ENCODE measurements at regions not wholly inside any gene's neighbourhood (a gene's known extent, or its start where the extent isn't known, plus 50 kb on each side); places are given as distances from the start of the nearest gene placed in this dataset.

DNA sequence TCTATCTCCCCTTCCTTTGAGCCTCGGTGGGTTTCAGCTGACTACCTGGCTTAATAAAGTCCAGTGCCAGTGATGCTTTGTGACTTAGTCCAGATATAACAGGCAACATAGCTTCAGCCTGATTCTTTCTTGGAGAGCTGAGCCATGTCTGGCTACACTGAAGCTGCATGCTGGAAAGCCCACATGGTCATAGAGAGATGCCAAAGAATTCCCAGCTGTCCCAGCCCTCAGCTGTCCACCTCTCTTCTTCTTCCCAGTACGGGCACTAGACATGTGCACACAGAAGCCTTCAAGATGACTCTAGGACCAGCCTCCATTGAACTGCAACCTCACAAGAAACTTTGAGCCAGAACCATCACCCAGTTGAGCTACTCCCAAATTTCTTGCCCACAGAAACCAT, 154.1 kb upstream of the MYLIP start:
- ChIA-PET POLR2A (no interaction called here), CTCF (interaction anchor here (1.1 kb wide), 1 partner anchor 18 kb away, joined by 4 read pairs; no protein-coding TSS in a partner anchor)
- no peaks in the 10 kb centered on the region for H3K27me3 Mint-ChIP-seq (ENCODE audit: insufficient read depth, unreplicated experiment)
- intact Hi-C loops (cut with micrococcal nuclease), result no loop called here
- no peaks in the 10 kb centered on the region for H3K36me3 Mint-ChIP-seq (ENCODE audit: insufficient read depth, unreplicated experiment)
- no TSS peak for BruUV-seq (replicated peaks)
- TF ChIP-seq, protein P1, sequence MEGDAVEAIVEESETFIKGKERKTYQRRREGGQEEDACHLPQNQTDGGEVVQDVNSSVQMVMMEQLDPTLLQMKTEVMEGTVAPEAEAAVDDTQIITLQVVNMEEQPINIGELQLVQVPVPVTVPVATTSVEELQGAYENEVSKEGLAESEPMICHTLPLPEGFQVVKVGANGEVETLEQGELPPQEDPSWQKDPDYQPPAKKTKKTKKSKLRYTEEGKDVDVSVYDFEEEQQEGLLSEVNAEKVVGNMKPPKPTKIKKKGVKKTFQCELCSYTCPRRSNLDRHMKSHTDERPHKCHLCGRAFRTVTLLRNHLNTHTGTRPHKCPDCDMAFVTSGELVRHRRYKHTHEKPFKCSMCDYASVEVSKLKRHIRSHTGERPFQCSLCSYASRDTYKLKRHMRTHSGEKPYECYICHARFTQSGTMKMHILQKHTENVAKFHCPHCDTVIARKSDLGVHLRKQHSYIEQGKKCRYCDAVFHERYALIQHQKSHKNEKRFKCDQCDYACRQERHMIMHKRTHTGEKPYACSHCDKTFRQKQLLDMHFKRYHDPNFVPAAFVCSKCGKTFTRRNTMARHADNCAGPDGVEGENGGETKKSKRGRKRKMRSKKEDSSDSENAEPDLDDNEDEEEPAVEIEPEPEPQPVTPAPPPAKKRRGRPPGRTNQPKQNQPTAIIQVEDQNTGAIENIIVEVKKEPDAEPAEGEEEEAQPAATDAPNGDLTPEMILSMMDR (IDR thresholded peaks at IDR 0.05; ENCODE audit: unreplicated experiment), result no peak
- H3K4me1 Mint-ChIP-seq (ENCODE audit: insufficient read depth, unreplicated experiment), result peaks cover under 1% of the 10 kb centered on the region
- H3K27ac Mint-ChIP-seq (ENCODE audit: low read depth, unreplicated experiment), result no peak overlapping the region
- H3K4me3 Mint-ChIP-seq (ENCODE audit: unreplicated experiment), result no peak overlapping the region
- H3K9me3 Mint-ChIP-seq (ENCODE audit: unreplicated experiment), result peaks cover 8% of the 10 kb centered on the region
- no peak for DNase-seq (ENCODE audit: unreplicated experiment)

- TF ChIP-seq, protein P1 (IDR thresholded peaks at IDR 0.05; ENCODE audit: unreplicated experiment), result no peak
- BruUV-seq (replicated peaks), result no TSS peak
- Mint-ChIP-seq H3K27me3 (ENCODE audit: insufficient read depth, unreplicated experiment) (no peaks in the 10 kb centered on the region), H3K9me3 (ENCODE audit: unreplicated experiment) (peaks cover 8% of the 10 kb centered on the region), H3K4me3 (ENCODE audit: unreplicated experiment) (no peak overlapping the region), H3K27ac (ENCODE audit: low read depth, unreplicated experiment) (no peak overlapping the region), H3K36me3 (ENCODE audit: insufficient read depth, unreplicated experiment) (no peaks in the 10 kb centered on the region), H3K4me1 (ENCODE audit: insufficient read depth, unreplicated experiment) (peaks cover 16% of the 10 kb centered on the region)
- no peak for DNase-seq (ENCODE audit: unreplicated experiment)
- intact Hi-C loops (cut with micrococcal nuclease), result no loop called here
- POLR2A ChIA-PET, result interaction anchor here (1.6 kb wide), 1 partner anchor 158 kb away, joined by 6 read pairs; the partner anchor contains the start of gene MYLIP
- CTCF ChIA-PET, result no interaction called here
Measured at GRCh38 chr6:15970517-15970916, 158.4 kb upstream of the MYLIP start.

DNA sequence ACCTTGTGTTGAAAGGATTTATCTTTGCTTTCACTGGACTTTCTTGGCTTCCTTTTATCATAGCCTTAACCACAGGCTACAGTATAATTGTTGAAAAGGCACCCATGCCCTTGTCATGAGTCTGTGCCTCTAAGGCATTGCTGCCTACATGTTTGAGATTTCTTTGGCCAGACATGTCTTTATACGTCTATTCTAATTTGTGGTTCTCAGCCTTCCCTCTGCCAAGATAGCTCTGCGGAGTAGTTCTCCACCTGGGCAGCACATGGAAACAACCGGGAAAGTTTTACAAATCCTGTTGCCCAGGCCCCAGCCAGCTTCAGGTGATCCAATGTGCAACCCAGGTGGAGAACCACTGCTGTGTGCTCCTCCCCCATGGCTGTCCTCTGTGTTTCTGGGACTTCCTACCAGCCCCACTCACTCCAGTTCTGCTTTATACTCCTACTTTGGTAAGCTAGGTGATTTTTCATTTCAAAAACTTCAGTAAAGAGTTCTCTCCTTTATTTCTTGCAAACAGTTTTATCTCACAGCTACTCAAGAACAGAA, 159.6 kb upstream of the MYLIP start:
- POLR2A ChIA-PET, result interaction anchor here (0.6 to 1.6 kb wide), 5 partner anchors 9 to 159 kb away, joined by 3 to 6 read pairs (median 4); partner anchors contain the start of gene MYLIP
- peak; percentile 53 for DNase-seq (ENCODE audit: unreplicated experiment)
- Mint-ChIP-seq H3K4me1 (ENCODE audit: insufficient read depth, unreplicated experiment) (peaks cover 16% of the 10 kb centered on the region), H3K9me3 (ENCODE audit: unreplicated experiment) (peaks cover 8% of the 10 kb centered on the region), H3K27ac (ENCODE audit: low read depth, unreplicated experiment) (peak overlapping the region; percentile 62), H3K4me3 (ENCODE audit: unreplicated experiment) (no peak overlapping the region), H3K36me3 (ENCODE audit: insufficient read depth, unreplicated experiment) (no peaks in the 10 kb centered on the region), H3K27me3 (ENCODE audit: insufficient read depth, unreplicated experiment) (no peaks in the 10 kb centered on the region)
- BruUV-seq (replicated peaks), result no TSS peak
- intact Hi-C loops (cut with micrococcal nuclease), result no loop called here
- CTCF ChIA-PET, result interaction anchor here (0.6 to 0.9 kb wide), 3 partner anchors 136 to 158 kb away, joined by 3 to 6 read pairs (median 4); no protein-coding TSS in a partner anchor
- TF ChIP-seq, protein P1 (IDR thresholded peaks at IDR 0.05; ENCODE audit: unreplicated experiment), result no peak

- intact Hi-C loops (cut with micrococcal nuclease), result no loop called here
- no peaks in the 10 kb centered on the region for H3K36me3 Mint-ChIP-seq (ENCODE audit: insufficient read depth, unreplicated experiment)
- H3K4me3 Mint-ChIP-seq (ENCODE audit: unreplicated experiment), result no peak overlapping the region
- POLR2A ChIA-PET, result interaction anchor here (1.3 to 1.5 kb wide), 2 partner anchors 12 to 14 kb away, joined by 4 read pairs; no protein-coding TSS in a partner anchor
- H3K4me1 Mint-ChIP-seq (ENCODE audit: insufficient read depth, unreplicated experiment), result peaks cover 16% of the 10 kb centered on the region
- TF ChIP-seq, protein P1 (IDR thresholded peaks at IDR 0.05; ENCODE audit: unreplicated experiment), result no peak
- peak overlapping the region; percentile 62 for H3K27ac Mint-ChIP-seq (ENCODE audit: low read depth, unreplicated experiment)
- no TSS peak for BruUV-seq (replicated peaks)
- no peak for DNase-seq (ENCODE audit: unreplicated experiment)
- peaks cover under 1% of the 10 kb centered on the region for H3K9me3 Mint-ChIP-seq (ENCODE audit: unreplicated experiment)
- no peaks in the 10 kb centered on the region for H3K27me3 Mint-ChIP-seq (ENCODE audit: insufficient read depth, unreplicated experiment)
- CTCF ChIA-PET, result interaction anchor here (0.6 to 0.7 kb wide), 3 partner anchors 76 to 586 kb away, joined by 3 to 4 read pairs (median 3); no protein-coding TSS in a partner anchor
Measured at GRCh38 chr6:15968519-15968918, 160.4 kb upstream of the MYLIP start.

Measured in MCF 10A (cell line).